Bronchial epithelial cell (primary cell): ENCODE measurements at regions not wholly inside any gene's neighbourhood (a gene's known extent, or its start where the extent isn't known, plus 50 kb on each side); places are given as distances from the start of the nearest gene placed in this dataset.

Experiments
- DNase-seq: peaks from one replicate; pipeline ENCODE4 v3.0.0-alpha.2; 2010; ENCODE audit warnings: low read depth
- FAIRE-seq: peaks from 2 replicates; lab custom pipeline; 2011; peaks lifted over from hg19 to GRCh38; lab: Jason Lieb, UNC
- H3K27me3 ChIP-seq: 2 replicates; pipeline ENCODE4 v1.5.1; 2011; ENCODE audit warnings: low read length; ENCODE audit not compliant: control insufficient read depth, insufficient read depth
- H3K36me3 ChIP-seq: 2 replicates; pipeline ENCODE4 v1.5.1; 2011; ENCODE audit warnings: low read length; ENCODE audit not compliant: control insufficient read depth, insufficient read depth
- H3K4me3 ChIP-seq: 2 replicates; pipeline ENCODE4 v1.5.1; 2011; ENCODE audit warnings: mild to moderate bottlenecking, low read depth, low read length, control low read depth
- CTCF ChIP-seq: IDR thresholded peaks from 2 replicates; pipeline ENCODE4 v1.5.1; 2011; ENCODE audit warnings: mild to moderate bottlenecking, moderate library complexity, low read length, control low read depth, inconsistent platforms; ENCODE audit not compliant: insufficient read depth, severe bottlenecking

GRCh38 chr12:92650228-92650822 lies 52.5 kb upstream of the PLEKHG7 start:
- DNase-seq (no peak), FAIRE-seq (no peak)
- Histone ChIP-seq H3K4me3 (no peak overlapping the region), H3K27me3 (no peaks in the 10 kb centered on the region), H3K36me3 (no peaks in the 10 kb centered on the region)
- TF ChIP-seq CTCF, result no peak

- TF ChIP-seq CTCF, result peak; percentile 85
- Histone ChIP-seq H3K4me3 (no peak overlapping the region), H3K27me3 (no peaks in the 10 kb centered on the region), H3K36me3 (no peaks in the 10 kb centered on the region)
- FAIRE-seq (peak; percentile 99), DNase-seq (peak; percentile 86)
Measured at GRCh38 chr12:92649511-92650227, 53.1 kb upstream of the PLEKHG7 start.

- peak; percentile 45 for DNase-seq
- Histone ChIP-seq H3K36me3 (no peaks in the 10 kb centered on the region), H3K4me3 (no peak overlapping the region), H3K27me3 (no peaks in the 10 kb centered on the region)
- FAIRE-seq, result no peak
- no peak for TF ChIP-seq CTCF
Measured at GRCh38 chr12:92648242-92649031, 54.4 kb upstream of the PLEKHG7 start.

GRCh38 chr12:92641291-92641690 lies 61.5 kb upstream of the PLEKHG7 start:
- FAIRE-seq (no peak), DNase-seq (no peak)
- no peak for TF ChIP-seq CTCF
- Histone ChIP-seq H3K27me3 (no peaks in the 10 kb centered on the region), H3K36me3 (no peaks in the 10 kb centered on the region), H3K4me3 (no peak overlapping the region)

- H3K36me3 ChIP-seq, result no peaks in the 10 kb centered on the region
- no peaks in the 10 kb centered on the region for H3K27me3 ChIP-seq
- DNase-seq, result no peak
- no peak for FAIRE-seq
- no peak overlapping the region for H3K4me3 ChIP-seq
- no peak for TF ChIP-seq CTCF
Measured at GRCh38 chr12:92640691-92641090, 62.1 kb upstream of the PLEKHG7 start.
